ENCODE measurements at regions not wholly inside any gene's neighbourhood (a gene's known extent, or its start where the extent isn't known, plus 50 kb on each side); places are given as distances from the start of the nearest gene placed in this dataset.
A peak's percentile ranks its signal among the peaks of the same experiment; 100 is the strongest.

- no peak for DNase-seq (ENCODE audit: low read depth in 2 of 2)
Observed at GRCh38 chr3:44020143-44020542, 221.5 kb upstream of the TOPAZ1 start.

- no peak for DNase-seq (ENCODE audit: low read depth in 2 of 2)
Observed at GRCh38 chr3:44021651-44022594, 219.8 kb upstream of the TOPAZ1 start.

GRCh38 chr3:44023961-44024593 is 217.6 kb upstream of the TOPAZ1 start:
- no peak for DNase-seq (ENCODE audit: low read depth in 2 of 2)

- DNase-seq (ENCODE audit: low read depth in 2 of 2), result no peak
Observed at GRCh38 chr3:44026220-44026865, 215.3 kb upstream of the TOPAZ1 start.

- DNase-seq (ENCODE audit: low read depth in 2 of 2), result no peak
Observed at GRCh38 chr3:44029100-44029499, 212.6 kb upstream of the TOPAZ1 start.

- no peak for DNase-seq (ENCODE audit: low read depth in 2 of 2)
Observed at GRCh38 chr3:44030285-44030684, 211.4 kb upstream of the TOPAZ1 start.

- DNase-seq (ENCODE audit: low read depth in 2 of 2), result no peak
Observed at GRCh38 chr3:44030687-44031305, 210.9 kb upstream of the TOPAZ1 start.

- no peak for DNase-seq (ENCODE audit: low read depth in 2 of 2)
Observed at GRCh38 chr3:44031387-44032380, 210.0 kb upstream of the TOPAZ1 start.

- no peak for DNase-seq (ENCODE audit: low read depth in 2 of 2)
Observed at GRCh38 chr3:44032487-44032886, 209.2 kb upstream of the TOPAZ1 start.

- DNase-seq (ENCODE audit: low read depth in 2 of 2), result no peak
Observed at GRCh38 chr3:44033123-44033522, 208.6 kb upstream of the TOPAZ1 start.

GRCh38 chr3:44036850-44037249 is 204.8 kb upstream of the TOPAZ1 start:
- DNase-seq (ENCODE audit: low read depth in 2 of 2), result no peak

GRCh38 chr3:44039006-44039405 is 202.7 kb upstream of the TOPAZ1 start:
- DNase-seq (ENCODE audit: low read depth in 2 of 2), result no peak

GRCh38 chr3:44041726-44042125 is 200.0 kb upstream of the TOPAZ1 start:
- no peak for DNase-seq (ENCODE audit: low read depth in 2 of 2)

- no peak for DNase-seq (ENCODE audit: low read depth in 2 of 2)
Observed at GRCh38 chr3:44042772-44043171, 198.9 kb upstream of the TOPAZ1 start.

- DNase-seq (ENCODE audit: low read depth in 2 of 2), result peak in 1 of 2 donors; percentile 14
Observed at GRCh38 chr3:44045476-44046275, 196.0 kb upstream of the TOPAZ1 start.

- no peak for DNase-seq (ENCODE audit: low read depth in 2 of 2)
Observed at GRCh38 chr3:44047796-44048195, 193.9 kb upstream of the TOPAZ1 start.

GRCh38 chr3:44048196-44048924 is 193.3 kb upstream of the TOPAZ1 start:
- no peak for DNase-seq (ENCODE audit: low read depth in 2 of 2)

GRCh38 chr3:44048949-44049348 is 192.7 kb upstream of the TOPAZ1 start:
- DNase-seq (ENCODE audit: low read depth in 2 of 2), result no peak

GRCh38 chr3:44050101-44050500 is 191.6 kb upstream of the TOPAZ1 start:
- no peak for DNase-seq (ENCODE audit: low read depth in 2 of 2)
